Colon (tissue), 2 donors: ENCODE measurements at regions not wholly inside any gene's neighbourhood (a gene's known extent, or its start where the extent isn't known, plus 50 kb on each side); places are given as distances from the start of the nearest gene placed in this dataset.

Experiments
- FAIRE-seq: peaks from 2 replicates; lab custom pipeline; 2012; peaks lifted over from hg19 to GRCh38; lab: Jason Lieb, UNC
- donor health status: control.
- donor health status: control.

DNA sequence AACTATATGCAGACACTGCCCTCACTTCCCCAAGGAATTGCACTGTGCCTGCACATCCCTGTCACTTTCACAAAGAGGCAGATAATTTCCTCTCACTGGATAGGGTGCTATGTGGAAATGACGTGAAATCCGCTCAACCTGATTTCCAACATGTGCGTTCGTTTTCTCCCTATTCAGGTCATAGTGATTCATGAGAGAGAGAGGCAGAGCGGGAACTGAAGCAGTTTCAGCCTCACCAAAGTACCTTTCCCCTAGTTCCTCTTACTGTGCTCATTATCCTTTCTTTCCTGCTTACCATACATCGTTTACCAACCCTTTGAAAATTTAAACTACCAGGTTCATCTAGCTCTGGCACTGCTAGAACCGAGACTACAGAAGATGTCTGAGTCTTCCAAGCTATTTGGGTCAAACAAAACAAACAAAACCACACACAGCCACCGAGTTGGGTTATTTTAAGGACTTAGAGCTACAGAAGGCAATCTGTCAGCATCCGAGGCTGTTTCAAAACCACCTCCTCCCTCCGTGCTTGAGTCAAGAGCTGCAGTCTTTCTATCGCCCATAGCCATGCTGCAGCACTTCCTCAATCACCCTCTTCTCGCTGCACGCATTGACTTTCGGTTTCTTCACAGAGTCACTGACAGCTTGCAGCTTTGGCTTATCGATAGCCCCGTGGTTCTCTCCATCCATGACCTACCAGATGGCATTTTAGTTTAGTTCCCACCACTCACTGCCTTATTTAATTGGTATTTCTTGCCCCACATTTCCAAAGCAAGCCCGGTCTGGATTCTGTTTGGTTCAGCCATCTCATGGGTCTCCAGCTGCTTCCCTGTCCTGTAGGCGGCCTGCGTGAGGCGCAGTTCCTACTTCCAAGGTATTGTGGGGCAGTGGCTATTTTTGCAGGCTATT lies 1395.8 kb downstream of the EFNB2 start:
- no peak for FAIRE-seq

DNA sequence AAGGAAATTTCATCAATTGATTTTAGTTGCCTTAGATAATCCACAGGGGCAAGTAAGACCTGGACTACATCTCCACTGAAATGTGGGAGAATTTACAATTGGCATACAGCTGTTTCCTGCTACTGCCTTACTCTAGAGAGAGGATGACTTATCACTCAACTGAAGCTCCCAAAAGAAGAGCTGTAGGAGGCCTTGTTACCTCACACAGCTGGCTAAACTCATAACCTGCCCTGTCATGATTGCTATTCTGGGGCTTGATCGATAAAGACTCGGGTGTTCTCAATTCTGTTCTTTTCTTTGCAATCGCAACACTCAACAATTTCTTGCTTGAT lies 1396.4 kb downstream of the EFNB2 start:
- FAIRE-seq = no peak

DNA sequence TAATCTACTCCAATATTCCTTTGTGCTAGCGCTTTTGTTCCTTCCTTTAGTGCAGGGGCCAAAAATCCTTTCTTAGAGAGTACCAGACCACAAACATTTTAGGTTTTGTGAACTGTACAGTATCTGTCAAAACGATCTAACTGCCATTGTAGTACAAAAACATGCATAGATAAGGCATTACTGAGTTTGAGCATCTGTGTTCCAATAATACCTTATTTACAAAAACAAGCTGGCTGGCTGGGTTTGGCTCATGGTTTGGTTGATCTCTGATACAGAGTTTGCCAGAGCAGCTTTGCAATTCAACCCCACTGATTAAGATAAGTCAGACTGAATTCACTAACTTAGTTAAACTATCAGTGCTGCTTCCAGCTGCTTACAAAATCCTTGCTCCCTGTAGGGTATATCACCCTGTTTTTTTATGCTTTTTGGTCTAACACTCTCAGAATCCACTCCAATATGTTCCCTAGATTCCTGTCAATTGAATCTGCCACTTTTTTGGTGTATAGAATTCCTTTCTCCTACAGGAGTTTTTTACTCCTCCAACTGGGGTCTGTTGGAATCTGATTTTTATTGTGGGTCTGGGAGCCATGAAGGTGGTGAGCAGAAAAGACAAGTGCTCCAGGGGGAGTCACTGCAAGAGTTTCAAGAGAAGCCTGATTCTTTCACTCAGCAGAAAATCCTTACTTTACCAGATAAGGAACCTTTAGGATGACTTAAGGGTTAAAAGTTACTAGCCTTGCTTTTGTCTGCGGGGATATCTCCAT lies 1399.4 kb downstream of the EFNB2 start:
- no peak for FAIRE-seq

DNA sequence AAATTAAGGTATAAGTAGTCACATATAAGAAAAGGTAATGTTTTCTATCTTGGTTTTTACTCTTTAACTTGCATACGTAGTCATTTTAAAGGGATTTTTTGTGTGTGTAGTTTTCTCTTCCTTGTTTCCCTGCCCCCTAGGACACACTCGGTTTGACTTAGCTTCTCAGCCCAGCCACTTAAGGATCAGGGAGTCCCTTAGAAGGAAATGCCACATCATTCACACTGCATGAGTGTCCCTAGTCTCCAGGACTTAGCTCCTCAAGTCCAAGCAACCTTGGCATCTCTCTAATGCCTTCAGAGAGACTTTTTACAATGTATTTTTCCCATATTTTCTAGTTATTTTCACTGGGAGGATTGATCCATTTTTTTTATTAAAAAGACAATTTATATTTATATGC lies 1407.7 kb downstream of the EFNB2 start:
- FAIRE-seq = no peak

DNA sequence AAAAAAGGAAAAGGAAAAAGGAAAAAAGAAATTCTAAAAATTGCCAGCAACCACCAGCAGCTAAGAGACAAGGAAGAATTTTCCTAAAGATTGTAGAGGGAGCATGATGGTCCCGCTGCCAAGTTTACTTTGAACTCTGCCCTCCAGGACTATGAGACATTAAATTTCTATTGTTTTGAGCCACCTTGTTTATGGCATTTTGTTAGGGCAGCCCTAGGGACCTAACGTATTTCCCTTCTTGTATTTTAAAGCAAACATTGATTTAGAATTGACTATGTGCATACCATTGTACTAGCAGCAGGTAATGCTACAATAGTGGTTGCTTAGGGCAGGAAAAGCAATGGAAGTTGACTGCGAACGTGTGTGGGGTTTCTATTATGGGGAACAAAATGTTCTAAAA lies 1414.2 kb downstream of the EFNB2 start:
- no peak for FAIRE-seq

DNA sequence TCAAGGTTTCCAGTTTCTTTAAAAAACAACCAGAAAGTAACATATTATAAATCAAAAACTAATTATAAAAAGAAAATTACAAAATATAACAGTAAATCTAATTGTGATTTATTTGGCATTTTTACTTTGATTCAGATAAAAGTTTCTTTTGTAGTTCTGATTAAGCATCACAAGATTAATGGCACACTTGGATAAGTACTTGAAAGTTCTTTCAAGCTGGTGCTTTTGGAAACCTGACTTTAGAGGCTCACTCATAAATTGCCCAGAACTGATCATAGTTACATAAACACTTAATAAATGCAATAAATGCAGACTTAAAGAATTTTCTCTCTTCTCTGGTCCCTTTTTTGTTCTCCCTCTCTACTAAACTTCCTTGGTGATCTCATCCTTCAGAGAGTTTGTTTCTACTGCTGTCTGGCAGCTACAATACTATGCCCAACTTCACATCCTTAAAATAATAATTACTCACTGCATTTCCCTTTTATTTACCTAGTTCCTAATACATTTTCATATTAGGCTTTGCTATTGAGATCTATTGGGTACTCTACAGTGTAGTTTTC lies 1417.0 kb downstream of the EFNB2 start:
- FAIRE-seq = peak; percentile 57

DNA sequence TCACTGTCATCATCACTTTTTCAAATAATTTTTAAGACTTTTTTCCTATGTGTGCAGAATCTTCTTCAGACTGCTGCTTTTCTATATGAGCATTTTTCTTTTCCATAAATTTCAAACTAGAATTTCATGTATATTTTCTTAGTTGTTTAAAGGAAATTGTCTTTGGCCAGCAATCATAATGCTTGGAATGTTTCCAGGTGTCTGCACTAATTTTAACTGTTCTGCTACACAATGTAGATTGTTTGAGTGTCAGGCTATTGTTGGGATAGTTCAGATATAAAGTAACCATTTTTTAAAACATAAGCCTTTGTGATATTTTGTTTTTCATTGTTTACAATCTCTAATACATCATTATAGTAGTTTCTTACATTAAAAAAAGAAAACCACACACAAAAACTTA lies 1418.5 kb downstream of the EFNB2 start:
- no peak for FAIRE-seq

DNA sequence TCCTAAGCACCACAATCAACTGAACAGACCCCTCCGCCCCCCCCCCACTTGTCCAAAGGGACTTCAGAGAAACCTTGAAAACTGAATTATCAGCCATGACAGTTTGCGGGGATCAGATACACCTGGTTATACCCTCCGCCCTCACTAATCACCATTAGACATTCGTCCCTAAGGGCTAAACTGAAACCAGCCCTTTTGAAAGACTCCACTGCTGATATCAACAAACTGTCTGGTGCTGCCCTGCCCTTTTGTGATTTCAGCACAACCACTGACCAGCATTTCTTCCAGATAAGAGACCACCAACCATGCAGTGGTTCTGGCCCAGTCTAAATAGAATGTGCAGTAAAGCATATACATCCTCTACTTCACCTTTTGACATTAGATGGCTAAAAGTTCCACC lies 1422.9 kb downstream of the EFNB2 start:
- no peak for FAIRE-seq

DNA sequence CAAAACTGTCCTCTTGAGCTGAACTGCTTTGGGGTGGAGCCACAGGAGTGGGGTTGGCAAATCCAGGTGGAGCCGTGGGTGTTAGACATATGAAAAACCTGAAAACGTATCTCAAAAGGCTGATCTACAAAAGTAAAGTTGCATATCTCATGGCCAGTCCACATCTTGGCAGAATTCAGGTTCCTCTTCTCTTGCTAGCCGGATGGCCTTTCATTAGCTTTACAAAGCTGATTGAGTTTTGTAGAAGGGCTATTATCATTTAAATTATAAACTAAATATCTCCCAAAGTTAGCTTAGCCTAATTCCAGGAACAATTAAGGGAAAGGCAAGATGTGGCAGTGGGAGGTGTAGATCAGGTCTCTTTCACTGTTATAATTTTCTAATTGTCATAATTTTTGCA lies 1427.7 kb downstream of the EFNB2 start:
- FAIRE-seq = no peak

DNA sequence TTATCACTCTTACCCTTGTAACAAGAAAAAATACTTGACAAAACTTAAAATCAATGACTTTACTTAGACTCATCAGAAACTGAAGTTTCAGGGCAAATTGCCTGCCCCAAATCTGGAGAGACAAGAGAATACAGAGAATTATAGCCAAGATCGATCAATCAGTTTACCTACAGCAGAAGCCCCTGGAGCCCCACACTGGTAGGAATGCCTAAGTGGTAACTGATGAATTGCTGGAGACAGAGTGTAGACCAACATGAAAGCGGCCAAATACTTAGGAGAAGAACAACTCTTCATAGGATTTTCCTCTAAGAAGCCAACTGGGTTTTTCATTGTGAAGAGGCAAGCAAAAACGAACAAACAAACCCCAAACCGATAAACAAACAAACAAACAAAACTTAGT lies 1430.0 kb downstream of the EFNB2 start:
- no peak for FAIRE-seq

DNA sequence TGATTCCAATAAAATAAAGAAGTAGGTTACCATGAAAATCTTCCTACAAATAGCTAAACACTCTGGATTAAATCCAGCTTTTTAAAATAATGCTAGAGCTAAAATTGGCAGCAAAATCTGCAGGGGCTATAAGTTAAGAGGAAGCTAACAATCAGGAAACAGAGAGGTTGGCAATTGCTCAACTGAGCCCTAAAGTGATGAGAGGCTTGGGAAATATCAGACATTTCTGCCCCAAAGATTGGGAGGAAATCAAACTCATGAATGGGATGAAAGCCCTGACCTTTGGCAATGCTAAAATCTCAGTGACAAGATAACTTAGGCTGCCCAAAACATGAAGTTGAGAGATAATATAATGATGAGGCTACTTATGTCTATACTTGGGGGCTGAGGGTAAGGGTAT lies 1437.9 kb downstream of the EFNB2 start:
- no peak for FAIRE-seq

DNA sequence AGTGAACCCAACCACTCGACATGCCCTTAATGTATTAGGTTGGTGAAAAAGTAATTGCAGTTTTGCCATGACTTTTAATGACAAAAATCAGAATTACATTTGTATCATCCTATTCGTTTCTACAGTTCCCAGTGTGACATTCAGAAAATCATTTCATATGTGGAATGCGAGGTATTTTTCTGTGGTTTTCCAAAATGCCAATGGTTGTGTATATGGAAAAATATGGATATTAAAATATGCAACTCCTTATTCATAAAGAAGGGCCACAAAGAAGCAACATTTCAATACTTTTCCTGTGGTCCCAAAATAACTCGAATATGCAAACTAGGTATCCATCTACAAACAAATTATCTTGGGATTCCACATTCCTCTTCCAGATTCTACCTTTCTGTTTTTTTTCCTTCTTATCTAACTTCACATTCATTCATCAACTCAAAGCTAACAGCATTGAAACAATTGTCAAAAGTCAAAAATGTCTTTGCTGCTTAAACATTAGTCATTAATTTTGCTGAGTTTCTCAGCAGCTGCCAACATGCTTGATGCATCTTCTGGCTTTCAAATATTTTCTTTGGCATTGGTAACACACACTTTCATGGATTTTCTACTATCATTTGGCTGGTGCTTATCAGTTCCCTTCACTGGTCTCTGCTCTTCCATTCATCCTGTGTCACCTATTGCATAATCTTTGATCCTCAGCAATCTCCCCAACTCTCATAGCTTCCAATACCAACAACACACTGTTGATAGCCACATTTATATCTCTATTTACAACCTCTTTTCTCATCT lies 1445.4 kb downstream of the EFNB2 start:
- no peak for FAIRE-seq

DNA sequence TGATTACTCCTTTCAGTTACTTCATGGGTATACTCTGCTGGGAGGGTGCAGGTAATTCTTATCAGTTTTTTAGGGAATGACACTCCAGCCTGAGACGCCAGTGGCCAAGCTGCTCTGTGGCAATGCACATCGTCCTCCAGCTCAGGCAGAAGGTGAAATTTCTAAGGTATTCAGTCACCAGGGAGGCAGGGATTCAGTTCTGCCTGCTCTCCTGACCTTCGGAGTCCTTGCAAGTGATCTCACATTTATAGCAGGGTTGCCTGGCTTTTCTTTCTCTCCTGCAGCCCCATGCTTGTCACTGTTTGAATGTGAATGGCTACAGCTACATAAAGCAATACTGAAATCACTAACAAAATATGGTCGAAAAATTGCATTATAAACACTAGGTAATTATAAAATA lies 1447.5 kb downstream of the EFNB2 start:
- FAIRE-seq = no peak

DNA sequence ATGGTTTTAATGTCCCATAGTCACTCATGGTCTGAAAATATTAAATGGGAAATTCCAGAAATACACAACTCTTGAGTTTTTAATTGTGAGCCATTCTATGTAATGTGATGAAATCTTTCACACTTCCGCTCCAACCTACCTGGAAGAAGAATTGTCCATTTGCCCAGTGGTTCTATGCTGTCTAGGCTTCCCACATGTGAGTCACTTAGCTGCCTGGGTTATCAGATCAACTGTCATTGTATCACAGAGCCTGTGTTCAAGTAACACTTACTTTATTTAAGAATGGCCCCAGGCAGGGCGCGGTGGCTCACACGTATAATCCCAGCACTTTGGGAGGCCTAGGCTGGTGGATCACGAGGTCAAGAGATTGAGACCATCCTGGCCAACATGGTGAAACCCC lies 1450.5 kb downstream of the EFNB2 start:
- no peak for FAIRE-seq

DNA sequence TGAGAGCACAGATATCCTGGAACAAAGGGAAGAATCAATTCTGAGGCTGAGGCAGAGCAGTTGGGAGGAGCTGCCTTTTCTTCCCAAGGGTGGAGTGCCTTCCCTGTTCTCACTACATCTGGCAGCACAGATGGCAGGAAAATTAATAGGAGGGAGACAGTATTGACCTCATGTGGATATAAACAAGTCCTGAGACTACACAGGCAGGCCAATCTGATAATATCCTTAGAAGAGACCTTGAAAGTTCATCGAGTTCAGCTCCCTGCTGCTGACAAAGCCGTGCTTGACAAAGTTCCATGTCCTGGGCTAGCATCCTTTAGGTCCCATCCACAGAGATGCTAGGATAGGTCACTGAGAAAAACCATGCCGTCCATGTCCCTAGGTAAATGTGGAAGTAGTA lies 1451.5 kb downstream of the EFNB2 start:
- FAIRE-seq = no peak

DNA sequence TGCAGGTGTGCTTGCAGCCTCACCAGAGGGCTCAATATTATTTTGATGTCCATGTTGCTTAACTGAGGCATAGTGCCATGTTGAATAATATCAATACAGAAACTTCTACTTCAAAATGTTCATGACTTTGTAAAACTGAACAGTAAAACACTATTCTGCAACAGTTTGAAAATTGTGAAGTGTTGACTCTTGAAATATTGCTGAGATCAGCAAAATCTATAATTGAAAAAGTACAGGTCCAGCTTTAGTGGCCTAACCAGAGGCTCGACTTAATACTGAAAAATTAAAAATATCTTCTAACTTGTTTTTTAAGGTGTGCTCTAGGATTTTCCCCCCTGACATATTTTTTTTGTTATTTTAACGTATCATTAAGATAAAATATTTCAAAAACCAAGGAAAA lies 1460.7 kb downstream of the EFNB2 start:
- FAIRE-seq = no peak

DNA sequence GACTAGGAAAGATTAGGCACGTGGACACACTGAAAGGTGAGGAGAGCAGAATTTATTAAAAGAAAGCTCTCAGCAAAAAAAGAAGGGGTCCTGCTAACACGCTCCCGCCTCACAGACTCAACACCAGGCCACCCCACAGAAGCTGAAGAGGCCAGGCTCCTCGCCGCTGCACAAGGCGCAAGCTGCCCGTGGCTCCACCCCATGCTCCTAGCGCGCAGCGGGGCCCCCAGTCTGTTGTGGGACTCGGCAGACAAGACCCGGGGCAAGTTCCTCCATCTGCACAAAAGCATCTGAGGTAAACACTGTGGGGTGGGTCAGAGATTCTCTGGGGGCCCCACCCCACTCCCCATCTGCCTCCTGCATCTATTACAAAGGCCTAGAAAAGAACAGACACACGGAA lies 1462.4 kb downstream of the EFNB2 start:
- FAIRE-seq = no peak

DNA sequence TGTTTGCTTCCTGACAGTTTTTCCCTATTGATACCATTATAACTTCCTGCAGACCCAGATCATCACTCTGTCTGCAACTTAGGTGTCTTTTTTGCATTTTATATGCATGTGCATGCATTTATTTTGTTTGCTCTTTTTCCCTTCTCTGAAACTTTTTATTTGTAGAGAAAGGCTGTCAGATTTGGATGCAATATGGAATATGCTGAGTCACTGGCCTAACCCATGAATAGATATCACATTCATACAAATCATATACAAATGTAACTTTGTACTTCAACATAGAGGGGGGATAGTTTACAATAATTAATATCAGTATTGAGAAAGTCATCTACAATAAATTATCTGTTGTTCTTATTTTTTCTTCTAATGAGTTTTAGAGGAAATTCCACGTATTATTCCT lies 1465.0 kb downstream of the EFNB2 start:
- FAIRE-seq = no peak

DNA sequence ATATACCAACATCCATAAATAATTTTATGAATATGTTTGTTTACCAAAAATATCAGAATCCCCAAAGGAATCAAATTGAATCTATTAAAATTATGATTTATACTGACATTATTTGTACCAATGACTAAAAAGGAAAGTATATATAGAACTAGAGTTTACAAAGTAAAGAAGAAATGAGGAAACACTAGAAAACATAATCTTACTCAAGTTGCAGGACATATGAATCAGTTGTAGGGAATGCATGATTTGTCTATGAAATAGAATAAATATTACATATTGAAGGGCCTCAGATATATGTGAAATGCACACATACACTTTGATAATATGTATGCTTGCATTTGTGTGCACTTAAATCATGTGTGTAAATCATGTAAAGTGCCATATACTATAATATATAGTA lies 1466.4 kb downstream of the EFNB2 start:
- FAIRE-seq = peak; percentile 62

DNA sequence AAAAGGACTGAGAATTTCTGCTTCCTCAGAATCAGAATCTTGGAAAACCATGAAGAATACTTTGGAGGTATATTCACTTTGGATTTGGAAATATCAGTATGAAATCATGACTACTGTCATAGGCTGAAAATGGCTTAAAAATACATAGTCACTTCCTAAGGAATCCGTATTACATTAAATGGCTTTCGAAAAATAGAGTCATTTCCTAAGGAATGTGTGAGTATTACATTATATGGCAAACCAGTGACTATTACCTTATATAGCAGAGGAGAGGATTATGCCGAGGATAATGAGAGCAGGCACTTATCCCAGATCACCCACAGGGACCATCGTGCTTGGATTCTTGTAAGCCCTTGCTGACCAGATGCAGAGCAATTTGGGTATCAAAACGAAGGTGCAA lies 1471.8 kb downstream of the EFNB2 start:
- FAIRE-seq = no peak

DNA sequence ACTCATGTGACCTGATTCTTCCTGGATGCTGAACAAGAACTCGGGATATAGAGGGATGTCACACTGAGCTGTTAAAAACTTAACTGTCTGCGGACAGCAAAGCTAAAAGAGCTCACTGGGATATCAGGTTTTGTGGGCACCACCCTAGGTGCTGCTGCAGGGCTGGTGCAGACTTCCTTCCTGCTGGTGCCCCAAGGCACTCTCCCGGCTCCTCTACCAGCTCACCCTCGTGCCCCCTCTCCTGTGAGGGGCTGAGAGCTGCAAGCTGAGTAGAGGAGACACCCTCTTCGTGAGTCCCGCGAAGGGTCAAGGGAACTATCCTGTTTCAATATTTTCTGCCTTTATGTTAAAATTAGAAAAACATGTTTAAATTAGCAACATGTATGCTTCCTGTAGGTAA lies 1475.7 kb downstream of the EFNB2 start:
- FAIRE-seq = no peak

DNA sequence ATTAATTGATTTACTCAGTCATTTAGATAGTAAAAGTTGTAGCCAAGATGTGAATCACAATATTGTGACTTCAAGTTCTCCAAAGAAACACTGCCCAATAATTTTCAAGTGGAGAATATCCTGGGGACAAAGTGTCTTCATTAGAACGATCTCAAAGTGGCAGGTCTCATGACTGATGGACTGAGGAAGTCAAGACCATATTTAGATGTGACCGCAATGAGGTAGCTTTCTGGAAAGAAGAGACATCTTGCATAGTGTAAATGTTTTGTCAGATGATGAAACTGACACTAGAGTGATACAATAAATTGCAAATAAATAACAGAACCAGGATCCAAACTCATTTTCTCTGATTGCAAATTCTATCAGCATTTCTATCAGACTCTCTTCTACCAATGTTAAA lies 1476.9 kb downstream of the EFNB2 start:
- FAIRE-seq = no peak

DNA sequence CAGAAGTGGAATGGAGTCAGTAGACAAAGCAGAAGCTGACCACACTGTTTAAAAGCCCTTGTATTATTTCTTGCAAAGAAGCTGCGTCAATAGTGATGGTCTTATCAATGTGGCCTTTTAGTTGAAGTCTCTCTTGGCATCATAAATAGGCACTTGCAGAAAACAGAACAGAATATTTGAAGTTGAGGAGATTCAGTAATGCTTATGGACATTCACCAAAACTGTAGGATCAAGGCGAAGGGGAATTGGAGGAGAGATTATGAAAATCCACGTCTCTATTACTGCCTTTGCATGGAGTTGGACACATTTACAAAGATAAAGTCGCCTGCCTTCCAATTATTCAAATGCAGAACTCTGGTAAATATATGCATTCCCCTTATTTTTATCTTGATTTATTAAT lies 1482.8 kb downstream of the EFNB2 start:
- no peak for FAIRE-seq
